Fibroblast of peridontal ligament (primary cell): ENCODE measurements at regions not wholly inside any gene's neighbourhood (a gene's known extent, or its start where the extent isn't known, plus 50 kb on each side); places are given as distances from the start of the nearest gene placed in this dataset.

Experiments used
- DNase-seq: peaks from one replicate; pipeline ENCODE4 v3.0.0-alpha.2; 2010; ENCODE audit errors: extremely low read depth

DNA sequence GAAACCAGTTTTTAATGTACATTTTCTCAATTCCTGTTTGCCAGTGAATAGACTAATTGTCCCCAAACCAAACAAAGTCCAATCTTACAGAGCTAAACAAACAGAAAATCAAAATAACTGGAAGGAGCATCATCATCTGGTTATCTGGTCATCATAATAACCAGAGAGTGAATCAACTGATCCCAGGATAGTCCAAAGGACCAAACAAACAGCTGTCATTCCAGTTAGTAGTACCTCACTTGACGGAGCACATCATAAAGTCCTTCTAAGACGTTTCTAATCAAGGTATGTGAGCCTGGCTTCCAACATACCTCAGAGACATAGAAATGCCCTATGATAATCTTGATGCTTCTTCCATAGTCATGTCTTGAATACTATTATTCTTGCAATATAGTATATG, 240.5 kb downstream of the LTN1 start:
- no peak for DNase-seq

DNA sequence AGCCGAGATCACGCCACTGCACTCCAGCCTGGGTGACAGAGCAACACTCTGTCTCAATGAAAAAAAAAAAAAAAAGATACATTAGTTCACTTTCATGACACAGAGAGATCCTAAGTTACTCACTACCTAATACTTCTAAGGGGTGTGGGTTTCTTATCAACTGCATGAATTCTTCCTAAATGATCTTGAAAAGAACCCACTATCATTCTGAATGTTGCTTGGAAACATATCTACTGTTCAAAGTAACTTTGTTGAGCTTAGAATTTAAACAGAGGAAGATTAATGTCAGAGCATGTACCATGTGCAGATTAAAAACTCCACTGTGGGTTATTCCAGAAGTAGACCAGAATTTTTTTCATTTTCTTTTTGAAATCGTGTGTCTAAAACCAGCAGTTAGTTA, 241.5 kb downstream of the LTN1 start:
- DNase-seq: no peak

DNA sequence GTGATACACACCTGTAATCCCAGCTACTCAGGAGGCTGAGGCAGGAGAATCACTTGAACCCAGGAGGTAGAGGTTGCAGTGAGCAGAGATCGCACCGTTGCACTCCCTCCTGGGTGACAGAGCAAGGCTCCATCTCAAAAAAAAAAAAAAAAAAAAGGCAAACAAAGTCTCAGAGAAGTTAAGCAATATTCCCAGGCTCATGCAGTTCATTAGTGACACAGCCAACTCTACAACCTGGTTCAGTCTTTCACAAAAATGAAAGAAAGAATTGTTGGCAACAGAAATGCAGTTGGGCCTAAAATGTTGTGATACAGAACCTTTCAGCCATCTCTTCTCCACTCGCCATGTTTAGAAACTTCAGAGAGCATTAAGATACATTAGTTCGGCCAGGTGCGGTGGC, 242.1 kb downstream of the LTN1 start:
- no peak for DNase-seq

DNA sequence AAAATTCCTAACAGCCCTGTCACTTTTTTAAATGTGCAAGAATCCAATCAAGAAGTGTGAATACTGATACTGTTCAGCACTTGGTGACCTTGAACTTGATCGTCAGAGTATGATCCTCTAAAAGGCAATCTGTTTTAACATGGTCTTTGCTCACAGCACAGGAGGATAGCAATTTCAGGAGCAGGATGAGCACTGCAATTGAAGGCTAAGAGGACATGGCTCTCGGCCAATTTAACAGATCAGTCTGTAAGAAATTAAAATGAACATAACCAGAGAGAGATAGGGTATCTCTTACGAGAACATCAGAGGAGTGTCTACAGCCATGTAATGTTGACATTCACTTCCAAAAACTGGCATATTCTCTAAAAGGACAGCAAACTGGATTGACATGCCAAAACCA, 243.1 kb downstream of the LTN1 start:
- DNase-seq: no peak

DNA sequence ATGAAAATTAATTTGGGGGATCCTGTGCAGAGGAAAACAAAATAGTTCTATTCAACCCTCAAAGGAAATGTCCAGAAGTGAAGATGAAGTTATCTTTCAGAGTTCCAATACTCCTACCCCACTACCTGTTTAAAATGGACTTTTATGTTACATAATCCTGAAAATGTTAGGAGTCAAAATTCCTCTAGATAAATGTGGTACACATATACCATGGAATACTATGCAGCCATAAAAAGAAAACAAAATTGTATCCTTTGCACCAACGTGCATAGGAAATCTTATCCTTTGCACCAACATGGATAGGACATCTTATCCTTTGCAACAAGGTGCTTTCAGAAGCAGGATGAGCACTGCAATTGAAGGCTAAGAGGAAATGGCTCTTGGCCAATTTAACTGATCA, 245.2 kb downstream of the LTN1 start:
- no peak for DNase-seq

DNA sequence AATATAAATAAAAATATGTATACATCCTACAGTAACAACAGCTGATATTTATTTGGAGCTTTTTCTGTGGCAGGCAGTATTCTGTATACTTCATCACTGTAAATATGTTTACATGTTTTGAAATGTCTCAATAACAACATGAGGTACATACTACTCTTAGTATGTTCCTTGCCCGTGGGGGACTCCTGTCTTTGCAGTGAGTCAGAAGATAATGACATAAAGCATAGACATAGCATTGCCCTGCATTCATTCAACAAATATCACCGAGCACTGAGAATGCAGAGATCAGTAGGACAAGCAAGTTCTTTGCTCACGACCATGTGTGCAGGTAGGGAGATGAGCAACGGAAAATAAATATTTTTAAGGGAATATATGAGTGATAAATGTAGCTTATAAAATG, 246.5 kb downstream of the LTN1 start:
- DNase-seq: no peak

DNA sequence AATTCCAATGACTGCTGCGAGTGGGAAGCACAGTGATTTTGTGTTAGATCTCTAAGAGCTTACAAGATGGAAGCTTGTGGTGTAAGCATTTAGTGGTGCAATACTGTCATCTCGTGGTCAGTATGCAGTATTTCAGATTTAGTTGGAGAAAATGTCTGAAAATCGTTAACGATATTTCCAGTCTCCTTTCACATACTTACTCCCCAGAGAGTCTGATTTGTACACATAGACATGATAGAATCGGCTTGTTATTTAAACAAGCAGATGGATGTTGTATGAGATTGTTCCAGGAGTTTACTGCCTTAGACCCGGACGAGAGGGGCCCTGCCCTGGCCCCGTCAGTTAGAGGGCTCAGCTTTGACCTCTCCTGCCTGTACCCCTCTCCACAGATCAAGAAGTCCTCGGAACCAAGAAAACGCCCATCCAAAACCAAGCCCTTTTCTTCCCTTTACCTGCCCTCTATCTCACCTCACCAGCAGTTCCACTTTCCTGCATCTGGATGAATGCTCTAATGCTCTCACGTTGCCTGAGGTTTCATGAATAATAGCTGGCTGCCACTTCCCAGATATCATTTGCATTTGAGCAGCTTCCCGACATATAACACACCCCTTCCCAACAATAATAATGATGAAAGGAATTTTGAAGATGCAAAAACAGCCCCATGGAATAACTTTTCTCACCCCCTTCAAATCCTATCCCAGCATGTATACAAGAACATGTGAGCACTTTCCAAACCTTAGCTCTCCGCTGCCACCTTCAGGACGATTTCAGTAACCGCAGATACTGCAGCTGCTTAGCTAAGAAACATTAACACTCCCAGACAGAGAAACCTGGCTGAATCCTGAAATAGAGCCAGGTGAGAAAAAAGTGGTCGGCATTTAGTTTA, 247.3 kb downstream of the LTN1 start:
- peak; percentile 97 for DNase-seq

DNA sequence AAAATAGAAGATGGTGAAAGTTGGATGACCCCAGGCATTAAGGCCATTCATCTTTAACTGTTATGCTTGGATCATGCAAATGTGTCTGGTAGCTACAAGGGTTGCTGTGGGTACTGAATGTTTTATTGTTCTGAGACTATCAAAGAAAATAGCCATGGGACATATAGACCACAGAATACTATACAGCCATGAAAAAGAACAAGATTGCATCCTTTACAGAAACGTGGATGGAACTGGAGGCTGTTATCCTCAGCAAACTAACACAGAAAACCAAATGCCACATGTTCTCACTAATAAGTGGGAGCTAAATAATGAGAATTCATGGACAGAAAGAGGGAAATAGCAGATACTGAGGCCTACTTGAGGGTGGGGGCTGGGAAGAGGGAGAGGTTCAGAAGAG, 249.0 kb downstream of the LTN1 start:
- no peak for DNase-seq

DNA sequence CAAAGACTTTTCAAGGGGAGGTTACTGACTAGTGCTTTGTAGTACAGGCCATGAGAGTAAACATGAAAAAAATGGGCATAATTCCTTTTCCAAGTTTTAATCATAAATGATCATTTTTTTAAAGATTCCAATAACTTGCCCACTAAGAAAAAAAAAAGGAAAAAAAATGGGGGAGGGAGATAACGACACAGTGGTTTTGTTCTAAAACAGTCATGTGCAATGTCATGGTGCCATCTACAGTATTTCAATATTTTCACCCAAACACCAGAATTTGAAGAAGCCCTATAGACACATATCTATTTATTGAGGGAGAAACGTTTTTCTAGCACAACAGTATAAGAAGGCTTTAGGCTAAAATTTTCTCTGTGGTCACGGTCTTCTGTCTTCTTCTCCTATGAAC, 250.2 kb downstream of the LTN1 start:
- DNase-seq: peak; percentile 89

DNA sequence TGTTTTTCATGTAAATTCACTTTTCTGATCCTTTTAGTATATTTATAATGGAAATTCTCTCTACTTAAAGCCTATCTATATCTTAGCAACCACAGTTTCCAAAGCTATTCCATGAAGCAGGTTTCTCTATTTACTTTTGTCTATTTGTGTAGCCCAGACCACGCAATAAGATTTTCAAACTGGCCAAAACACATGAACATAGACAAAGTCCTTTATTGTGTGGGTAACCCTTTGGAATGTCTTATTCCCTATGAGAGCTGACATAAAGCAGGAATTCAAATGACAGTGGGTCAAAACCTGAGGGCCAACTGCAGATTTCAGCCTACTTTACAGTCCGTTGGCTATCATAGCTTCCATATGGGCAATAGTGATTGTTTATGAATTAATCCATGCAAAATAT, 252.6 kb downstream of the LTN1 start:
- DNase-seq: no peak

DNA sequence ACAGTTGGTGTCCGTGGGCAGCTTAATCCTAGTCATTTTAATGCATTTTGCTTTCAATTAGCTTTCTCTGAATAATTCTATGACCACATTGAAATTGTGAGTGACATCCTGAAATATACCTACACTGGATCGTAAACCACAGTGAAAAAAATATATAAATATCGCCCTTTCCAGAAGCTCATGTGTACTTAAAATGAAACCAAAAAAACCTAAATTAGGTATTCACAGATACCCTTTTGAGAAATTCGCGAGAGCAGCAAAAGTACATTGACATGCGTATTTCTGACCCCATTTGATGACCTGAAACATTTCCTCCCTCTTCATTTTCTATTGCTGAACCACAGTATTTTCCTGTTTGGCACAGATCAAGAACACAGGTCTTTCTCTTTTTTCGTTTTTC, 253.8 kb downstream of the LTN1 start:
- no peak for DNase-seq

DNA sequence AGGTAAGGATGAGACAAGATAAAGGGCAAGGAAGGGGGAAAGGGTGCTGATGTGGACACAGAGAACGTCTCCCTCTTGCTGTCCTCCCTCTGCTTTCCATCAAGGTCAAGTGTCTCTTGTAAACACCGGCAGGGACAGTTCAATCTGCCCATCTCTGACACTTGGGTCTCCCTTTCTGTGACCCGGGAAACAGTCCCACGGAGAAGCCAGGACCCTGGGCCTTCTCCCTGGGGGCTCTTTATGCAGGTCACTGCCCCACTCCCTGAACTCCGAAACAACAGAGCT, 254.3 kb downstream of the LTN1 start:
- no peak for DNase-seq

DNA sequence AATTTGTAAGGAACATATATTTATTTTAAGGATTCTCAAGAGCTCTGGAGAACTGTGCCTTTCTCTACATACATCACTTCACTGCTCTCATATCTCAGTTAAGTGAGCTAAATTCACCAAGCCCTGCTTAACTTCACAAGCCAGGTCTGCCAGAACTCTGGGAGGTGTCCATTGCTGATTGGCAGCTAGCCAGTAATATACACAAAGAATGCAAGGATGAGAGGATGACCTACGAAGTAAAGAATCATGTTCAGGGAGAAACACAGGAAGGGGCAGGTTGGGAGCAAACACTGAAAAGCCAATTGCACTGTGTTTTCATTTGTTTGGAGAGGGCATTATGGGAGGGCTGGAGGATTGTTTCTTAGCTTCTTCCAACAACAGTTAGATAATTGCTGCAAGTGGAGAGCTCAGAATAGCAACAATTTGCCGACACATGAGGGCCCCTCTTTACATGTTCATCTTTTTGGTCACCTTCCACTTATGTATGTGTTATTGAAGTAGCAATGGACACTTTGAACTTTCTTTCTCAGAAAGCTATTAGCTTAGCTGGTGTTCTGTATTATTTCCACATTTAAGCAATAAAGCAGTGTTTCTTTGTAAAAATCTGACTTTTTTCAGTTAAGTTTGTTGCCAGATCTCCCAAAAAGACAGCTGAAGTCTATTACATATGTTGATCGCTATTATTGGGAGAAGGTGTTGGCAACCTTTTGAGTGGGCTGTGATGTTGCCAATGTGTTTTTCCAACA, 254.8 kb downstream of the LTN1 start:
- peak; percentile 16 for DNase-seq

DNA sequence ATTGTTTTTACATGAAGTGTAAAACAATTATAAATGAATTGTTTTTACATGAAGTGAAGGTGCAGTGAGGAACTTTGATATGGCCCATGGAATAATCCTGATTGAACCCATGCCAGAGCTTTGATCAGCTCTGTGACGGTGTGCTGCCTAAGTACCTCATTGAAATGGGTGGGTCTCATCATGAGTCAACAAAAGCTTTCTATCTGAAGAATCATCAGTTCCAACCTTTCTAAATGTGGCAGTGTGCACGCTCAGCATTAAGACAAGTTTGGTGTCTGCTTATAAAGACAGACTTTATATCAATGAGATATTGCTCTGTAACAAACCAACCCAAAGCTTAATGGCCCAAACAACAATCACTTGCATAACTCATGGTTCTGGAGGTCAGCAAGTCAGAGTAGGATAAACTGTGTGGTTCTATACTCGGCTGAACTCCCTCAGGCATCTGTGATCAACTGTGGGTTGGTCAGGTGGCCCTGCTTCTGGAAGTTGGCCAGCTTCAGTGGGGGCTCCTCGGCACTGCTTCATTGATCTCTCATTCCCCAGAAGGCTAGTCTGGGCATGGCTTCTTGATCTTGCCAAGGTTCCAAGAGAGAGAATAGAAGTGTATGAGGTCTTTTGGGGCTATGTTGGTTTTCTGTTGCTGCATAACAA, 258.0 kb downstream of the LTN1 start:
- DNase-seq: no peak

DNA sequence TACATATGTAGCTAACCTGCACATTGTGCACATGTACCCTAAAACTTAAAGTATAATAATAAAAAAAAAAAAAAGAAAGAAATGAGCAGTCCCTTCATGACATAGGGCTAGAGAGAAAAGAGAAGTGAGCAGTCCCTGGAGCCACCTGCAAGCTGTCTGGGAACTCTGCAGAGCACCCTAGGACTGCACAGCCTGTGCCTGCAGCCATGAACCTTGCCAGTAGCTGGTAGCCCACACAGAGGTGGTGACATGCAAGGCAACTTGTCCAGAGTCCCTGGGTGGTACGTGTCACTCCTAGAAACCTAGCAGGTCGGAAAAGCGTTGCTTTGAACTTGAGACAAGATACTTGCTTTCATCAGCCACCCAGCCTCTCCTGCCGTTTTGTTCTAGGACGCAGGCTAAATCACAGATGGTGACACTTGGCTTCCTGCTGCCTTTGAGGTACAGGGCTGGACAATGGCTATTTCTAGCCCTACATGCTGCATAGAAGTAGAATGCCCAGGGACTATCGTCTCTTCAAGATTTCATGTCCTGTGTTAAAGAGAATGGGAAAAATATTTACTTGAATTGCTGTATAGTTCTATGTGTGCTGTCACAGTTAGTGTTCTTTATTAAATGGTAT, 260.9 kb downstream of the LTN1 start:
- DNase-seq: no peak

DNA sequence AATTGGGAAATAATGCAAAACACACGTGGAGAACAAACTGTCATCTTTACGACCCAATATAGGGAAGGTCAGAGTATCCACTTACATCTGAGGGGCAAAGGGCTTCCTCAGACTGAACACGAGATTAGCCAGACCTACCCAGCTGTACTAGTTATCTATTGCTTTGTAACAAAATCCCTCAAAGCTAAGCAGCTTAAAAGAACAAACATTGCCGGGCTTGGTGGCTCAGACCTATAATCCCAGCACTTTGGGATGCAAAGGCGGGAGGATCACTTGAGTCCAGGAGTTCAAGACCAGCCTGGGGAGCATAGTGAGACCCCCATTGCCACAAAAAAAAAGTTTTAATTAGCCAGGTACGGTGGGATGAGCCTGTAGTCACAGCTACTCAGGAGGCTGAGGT, 262.8 kb downstream of the LTN1 start:
- no peak for DNase-seq

DNA sequence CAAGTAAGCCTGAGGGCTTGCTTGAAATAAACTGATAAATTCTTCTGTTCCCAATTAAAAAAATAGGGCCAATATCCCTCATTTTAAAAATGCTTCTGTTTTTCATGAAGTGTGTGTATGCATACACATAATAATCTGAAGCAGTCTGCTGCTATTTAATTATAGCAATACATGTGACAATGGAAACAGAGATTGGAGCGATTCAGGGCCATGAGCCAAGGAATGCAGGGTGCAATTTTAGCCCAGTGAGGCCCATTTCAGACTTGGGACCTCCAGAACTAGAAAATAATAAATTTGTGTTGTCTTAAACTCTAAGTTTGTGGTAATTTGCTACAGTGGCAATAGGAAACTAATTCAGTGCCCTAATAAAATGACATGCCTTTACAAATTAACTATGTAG, 264.9 kb downstream of the LTN1 start:
- no peak for DNase-seq

DNA sequence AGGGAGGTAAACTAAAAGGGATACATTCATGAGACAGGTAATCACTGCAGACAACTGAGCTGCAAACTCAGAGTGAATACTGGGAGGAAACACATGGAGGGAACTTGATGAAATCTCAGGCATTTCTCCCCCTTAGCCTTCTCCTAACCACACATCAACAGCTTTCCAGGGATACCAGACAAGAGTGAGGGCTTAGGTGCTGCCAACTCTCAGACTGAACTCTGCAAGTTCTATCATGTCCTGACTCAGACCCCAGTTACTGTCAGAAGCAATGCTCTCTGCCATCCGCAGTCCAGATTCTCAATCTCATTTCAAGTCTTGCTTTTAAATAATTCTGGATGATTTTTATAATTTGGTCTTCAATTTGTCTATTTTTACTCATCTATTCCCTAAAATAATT, 267.3 kb downstream of the LTN1 start:
- no peak for DNase-seq

DNA sequence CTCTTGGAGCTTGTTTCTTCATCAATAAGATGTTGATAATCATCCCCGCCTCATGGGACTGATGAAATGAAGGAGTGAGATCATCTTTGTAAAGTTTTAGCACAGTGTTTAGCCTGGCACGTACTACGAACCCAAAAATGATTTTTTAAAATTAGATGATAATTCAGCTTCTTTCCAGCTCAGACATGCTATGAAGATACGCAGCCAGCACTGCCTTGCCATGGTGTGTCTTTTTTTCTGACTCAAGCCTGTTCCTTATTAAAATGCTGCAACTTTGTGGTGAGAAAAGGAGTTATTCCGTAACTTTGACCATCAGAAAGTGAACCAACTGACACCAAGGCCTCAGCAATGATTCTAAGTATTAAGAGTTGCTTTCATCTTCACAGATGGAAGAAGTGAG, 269.0 kb downstream of the LTN1 start:
- DNase-seq: no peak

DNA sequence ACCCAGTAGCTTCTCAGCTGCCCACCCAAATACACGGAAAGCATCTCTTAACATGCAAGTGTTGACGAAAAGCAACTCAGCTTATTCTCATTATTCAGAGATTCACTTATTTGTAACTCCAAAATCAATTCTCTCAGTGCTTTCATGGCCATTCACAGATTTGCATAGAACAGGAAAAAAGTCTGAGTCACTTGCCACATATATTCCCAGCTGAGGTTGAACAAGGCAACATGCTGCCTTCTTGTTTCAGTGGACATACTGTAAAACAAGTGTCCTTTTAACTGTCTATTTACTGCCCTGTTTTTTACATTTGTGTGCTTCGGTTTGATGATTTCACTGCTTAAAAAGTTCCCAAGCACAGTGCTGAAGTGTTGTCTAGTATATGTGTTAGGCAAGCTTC, 273.0 kb downstream of the LTN1 start:
- DNase-seq: no peak

DNA sequence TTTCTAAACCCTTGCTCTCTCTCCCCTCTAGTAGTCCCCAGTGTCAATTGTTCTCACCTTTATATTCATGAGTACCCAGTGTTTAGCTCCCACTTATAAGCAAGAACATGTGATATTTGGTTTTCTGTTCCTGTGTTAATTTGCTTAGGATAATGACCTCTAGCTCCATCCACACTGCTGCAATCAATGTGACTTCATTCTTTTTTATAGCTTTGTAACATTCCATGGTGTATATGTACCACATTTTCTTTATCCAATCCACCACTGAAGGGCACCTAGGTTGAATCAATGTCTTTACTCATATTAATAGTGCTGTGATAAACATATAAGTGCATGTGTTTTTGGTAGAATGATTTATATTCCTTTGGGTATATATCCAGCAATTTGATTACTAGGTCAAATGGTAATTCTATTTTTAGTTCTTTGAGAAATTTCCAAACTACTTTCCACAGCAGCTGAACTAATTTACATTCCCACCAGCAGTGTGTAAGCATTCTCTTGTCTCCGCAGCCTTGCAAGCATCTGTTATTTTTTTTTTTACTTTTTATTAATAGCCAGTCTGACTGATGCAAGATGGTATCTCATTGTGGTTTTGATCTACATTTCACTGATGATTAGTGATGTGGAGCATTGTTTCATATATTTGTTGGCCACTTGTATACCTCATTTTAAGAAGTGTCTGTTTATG, 277.8 kb downstream of the LTN1 start:
- DNase-seq: peak; percentile 73

DNA sequence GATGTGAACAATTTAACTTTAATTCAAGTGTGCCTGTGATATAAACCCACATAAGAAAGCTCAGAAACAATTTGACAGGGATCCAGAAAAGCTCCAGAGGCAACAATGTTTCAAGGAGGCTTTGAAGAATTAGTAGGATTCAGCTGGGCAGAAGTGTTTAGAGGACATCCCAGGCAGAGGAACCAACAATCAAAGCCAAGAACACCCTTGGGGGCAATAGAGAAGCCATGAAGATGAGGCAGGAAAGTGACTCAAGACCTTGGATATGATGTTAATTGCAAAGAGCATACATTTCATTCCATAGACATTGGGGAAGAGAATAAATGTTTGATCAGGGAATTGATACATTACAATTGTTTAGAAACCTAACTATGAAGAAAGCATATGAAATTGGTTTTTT, 280.3 kb downstream of the LTN1 start:
- DNase-seq: no peak
